ENCODE measurements at regions not wholly inside any gene's neighbourhood (a gene's known extent, or its start where the extent isn't known, plus 50 kb on each side); places are given as distances from the start of the nearest gene placed in this dataset.

DNA sequence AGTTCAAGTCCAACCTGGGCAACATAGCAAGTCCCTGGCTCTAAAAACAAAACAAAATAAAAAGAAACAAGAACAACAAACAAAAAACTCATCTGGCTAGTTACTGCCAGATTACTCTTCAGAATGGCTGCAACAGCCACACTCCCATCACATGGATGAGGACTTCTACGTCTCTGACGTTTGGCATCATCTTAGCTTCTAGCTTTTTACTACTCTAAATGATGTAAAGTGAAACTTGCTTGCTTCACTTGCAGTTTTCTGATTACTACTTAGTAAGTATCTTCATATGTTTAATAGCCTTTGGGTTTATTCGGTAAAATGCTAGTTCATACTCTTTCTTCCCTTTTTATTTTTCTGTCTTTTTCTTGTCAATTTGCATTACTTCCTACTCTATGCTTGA, 161.1 kb upstream of the CARMIL1 start:
- TF ChIP-seq, protein P1, sequence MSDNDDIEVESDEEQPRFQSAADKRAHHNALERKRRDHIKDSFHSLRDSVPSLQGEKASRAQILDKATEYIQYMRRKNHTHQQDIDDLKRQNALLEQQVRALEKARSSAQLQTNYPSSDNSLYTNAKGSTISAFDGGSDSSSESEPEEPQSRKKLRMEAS (CRISPR knock-in tag; IDR thresholded peaks at IDR 0.05), result no peak
- no peak for TF ChIP-seq ZNF263 (CRISPR knock-in tag; IDR thresholded peaks at IDR 0.05; ENCODE audit: low read depth)
- TF ChIP-seq, protein P2, sequence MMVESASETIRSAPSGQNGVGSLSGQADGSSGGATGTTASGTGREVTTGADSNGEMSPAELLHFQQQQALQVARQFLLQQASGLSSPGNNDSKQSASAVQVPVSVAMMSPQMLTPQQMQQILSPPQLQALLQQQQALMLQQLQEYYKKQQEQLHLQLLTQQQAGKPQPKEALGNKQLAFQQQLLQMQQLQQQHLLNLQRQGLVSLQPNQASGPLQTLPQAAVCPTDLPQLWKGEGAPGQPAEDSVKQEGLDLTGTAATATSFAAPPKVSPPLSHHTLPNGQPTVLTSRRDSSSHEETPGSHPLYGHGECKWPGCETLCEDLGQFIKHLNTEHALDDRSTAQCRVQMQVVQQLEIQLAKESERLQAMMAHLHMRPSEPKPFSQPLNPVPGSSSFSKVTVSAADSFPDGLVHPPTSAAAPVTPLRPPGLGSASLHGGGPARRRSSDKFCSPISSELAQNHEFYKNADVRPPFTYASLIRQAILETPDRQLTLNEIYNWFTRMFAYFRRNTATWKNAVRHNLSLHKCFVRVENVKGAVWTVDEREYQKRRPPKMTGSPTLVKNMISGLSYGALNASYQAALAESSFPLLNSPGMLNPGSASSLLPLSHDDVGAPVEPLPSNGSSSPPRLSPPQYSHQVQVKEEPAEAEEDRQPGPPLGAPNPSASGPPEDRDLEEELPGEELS (CRISPR knock-in tag; IDR thresholded peaks at IDR 0.05), result no peak
- TF ChIP-seq, protein P3, sequence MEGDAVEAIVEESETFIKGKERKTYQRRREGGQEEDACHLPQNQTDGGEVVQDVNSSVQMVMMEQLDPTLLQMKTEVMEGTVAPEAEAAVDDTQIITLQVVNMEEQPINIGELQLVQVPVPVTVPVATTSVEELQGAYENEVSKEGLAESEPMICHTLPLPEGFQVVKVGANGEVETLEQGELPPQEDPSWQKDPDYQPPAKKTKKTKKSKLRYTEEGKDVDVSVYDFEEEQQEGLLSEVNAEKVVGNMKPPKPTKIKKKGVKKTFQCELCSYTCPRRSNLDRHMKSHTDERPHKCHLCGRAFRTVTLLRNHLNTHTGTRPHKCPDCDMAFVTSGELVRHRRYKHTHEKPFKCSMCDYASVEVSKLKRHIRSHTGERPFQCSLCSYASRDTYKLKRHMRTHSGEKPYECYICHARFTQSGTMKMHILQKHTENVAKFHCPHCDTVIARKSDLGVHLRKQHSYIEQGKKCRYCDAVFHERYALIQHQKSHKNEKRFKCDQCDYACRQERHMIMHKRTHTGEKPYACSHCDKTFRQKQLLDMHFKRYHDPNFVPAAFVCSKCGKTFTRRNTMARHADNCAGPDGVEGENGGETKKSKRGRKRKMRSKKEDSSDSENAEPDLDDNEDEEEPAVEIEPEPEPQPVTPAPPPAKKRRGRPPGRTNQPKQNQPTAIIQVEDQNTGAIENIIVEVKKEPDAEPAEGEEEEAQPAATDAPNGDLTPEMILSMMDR (IDR thresholded peaks at IDR 0.05), result no peak
- no peak for TF ChIP-seq KAT7 (CRISPR knock-in tag; IDR thresholded peaks at IDR 0.05; ENCODE audit: borderline replicate concordance)
- no peak for TF ChIP-seq TCF7 (CRISPR knock-in tag; IDR thresholded peaks at IDR 0.05; ENCODE audit: low read depth)
- TF ChIP-seq, protein P4, sequence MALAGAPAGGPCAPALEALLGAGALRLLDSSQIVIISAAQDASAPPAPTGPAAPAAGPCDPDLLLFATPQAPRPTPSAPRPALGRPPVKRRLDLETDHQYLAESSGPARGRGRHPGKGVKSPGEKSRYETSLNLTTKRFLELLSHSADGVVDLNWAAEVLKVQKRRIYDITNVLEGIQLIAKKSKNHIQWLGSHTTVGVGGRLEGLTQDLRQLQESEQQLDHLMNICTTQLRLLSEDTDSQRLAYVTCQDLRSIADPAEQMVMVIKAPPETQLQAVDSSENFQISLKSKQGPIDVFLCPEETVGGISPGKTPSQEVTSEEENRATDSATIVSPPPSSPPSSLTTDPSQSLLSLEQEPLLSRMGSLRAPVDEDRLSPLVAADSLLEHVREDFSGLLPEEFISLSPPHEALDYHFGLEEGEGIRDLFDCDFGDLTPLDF (CRISPR knock-in tag; IDR thresholded peaks at IDR 0.05), result no peak
- no peak for TF ChIP-seq RELA (CRISPR knock-in tag; IDR thresholded peaks at IDR 0.05; ENCODE audit: borderline replicate concordance)
- no peak for TF ChIP-seq CREM (CRISPR knock-in tag; IDR thresholded peaks at IDR 0.05)
- no peak for TF ChIP-seq NFE2L1 (CRISPR knock-in tag; IDR thresholded peaks at IDR 0.05)
- TF ChIP-seq ZNF121 (CRISPR knock-in tag; IDR thresholded peaks at IDR 0.05), result no peak
- no peak for TF ChIP-seq GTF2I (CRISPR knock-in tag; conservative IDR thresholded peaks at IDR 0.05)
- TF ChIP-seq, protein P5, sequence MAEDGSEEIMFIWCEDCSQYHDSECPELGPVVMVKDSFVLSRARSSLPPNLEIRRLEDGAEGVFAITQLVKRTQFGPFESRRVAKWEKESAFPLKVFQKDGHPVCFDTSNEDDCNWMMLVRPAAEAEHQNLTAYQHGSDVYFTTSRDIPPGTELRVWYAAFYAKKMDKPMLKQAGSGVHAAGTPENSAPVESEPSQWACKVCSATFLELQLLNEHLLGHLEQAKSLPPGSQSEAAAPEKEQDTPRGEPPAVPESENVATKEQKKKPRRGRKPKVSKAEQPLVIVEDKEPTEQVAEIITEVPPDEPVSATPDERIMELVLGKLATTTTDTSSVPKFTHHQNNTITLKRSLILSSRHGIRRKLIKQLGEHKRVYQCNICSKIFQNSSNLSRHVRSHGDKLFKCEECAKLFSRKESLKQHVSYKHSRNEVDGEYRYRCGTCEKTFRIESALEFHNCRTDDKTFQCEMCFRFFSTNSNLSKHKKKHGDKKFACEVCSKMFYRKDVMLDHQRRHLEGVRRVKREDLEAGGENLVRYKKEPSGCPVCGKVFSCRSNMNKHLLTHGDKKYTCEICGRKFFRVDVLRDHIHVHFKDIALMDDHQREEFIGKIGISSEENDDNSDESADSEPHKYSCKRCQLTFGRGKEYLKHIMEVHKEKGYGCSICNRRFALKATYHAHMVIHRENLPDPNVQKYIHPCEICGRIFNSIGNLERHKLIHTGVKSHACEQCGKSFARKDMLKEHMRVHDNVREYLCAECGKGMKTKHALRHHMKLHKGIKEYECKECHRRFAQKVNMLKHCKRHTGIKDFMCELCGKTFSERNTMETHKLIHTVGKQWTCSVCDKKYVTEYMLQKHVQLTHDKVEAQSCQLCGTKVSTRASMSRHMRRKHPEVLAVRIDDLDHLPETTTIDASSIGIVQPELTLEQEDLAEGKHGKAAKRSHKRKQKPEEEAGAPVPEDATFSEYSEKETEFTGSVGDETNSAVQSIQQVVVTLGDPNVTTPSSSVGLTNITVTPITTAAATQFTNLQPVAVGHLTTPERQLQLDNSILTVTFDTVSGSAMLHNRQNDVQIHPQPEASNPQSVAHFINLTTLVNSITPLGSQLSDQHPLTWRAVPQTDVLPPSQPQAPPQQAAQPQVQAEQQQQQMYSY (CRISPR knock-in tag; IDR thresholded peaks at IDR 0.05), result no peak
- TF ChIP-seq NFATC4 (CRISPR knock-in tag; IDR thresholded peaks at IDR 0.05), result no peak

All from WTC11 (cell line).